Heart right ventricle (tissue), 16 donors: ENCODE measurements at regions not wholly inside any gene's neighbourhood (a gene's known extent, or its start where the extent isn't known, plus 50 kb on each side); places are given as distances from the start of the nearest gene placed in this dataset.

Source experiments
- ATAC-seq, 8 donors: fragments of 200-7000 bp; cut with Tn5 transposase; one replicate each; pipeline ENCODE4 v1.9.1; 2020; ENCODE audit warnings: mild to moderate bottlenecking in 8 of 8, moderate library complexity in 8 of 8, moderate number of reproducible peaks in 1 of 8
- DNase-seq, 2 donors: peaks; one replicate each; pipeline ENCODE4 v3.0.0-alpha.2; 2020
- H3K27ac ChIP-seq, 10 donors: fragments of 200-600 bp; sonication (generic) in 2 of 10; one replicate each; pipeline versions ENCODE4 v1.5.0 to v1.8.0; 2020 to 2022; ENCODE audit warnings: mild to moderate bottlenecking in 3 of 10
- H3K27me3 ChIP-seq, 7 donors: fragments of 200-600 bp; one replicate each; pipeline ENCODE4 v1.8.0; 2021 to 2022; ENCODE audit warnings: mild to moderate bottlenecking in 2 of 7
- H3K36me3 ChIP-seq, 9 donors: fragments of 200-600 bp; sonication (generic) in 1 of 9; one replicate each; pipeline versions ENCODE4 v1.5.0 to v1.8.0; 2020 to 2022; ENCODE audit warnings: mild to moderate bottlenecking in 2 of 9
- H3K4me1 ChIP-seq, 9 donors: fragments of 200-600 bp; sonication (generic) in 1 of 9; one replicate each; pipeline versions ENCODE4 v1.5.0 to v1.8.0; 2020 to 2022; ENCODE audit warnings: mild to moderate bottlenecking in 4 of 9
- H3K4me3 ChIP-seq, 10 donors: fragments of 200-600 bp; sonication (generic) in 2 of 10; one replicate each; pipeline versions ENCODE4 v1.5.0 to v1.8.0; 2020 to 2022; ENCODE audit warnings: mild to moderate bottlenecking in 7 of 10, moderate library complexity in 2 of 10
- H3K9me3 ChIP-seq, 11 donors: fragments of 200-600 bp in 10 of 11; sonication (generic) in 2 of 11; one replicate each; pipeline versions ENCODE4 v1.5.0 to v1.8.0; 2013 to 2022; ENCODE audit warnings: mild to moderate bottlenecking in 2 of 11, control low read depth in 1 of 11, moderate library complexity in 1 of 11
- CTCF ChIP-seq, 9 donors: fragments of 200-600 bp; sonication (generic) in 2 of 9; IDR thresholded peaks; one replicate each; pipeline versions ENCODE4 v1.5.0 to v1.8.0; 2021 to 2022; ENCODE audit warnings: antibody characterized with exemption in 9 of 9, mild to moderate bottlenecking in 5 of 9, moderate library complexity in 1 of 9
- WGBS, 2 donors: extraction: QIAGEN DNeasy Blood & Tissue Kit; methylation state at CpG; one replicate each; pipeline ENCODE4 v1.1.7; 2013; ENCODE audit warnings: inconsistent platforms in 1 of 2; 5-methylcytosine and 5-hydroxymethylcytosine counted together
- intact Hi-C, 10 donors: fragments of 100-400 bp; cut with DNase I; formaldehyde crosslinking; loops; one replicate each; pipeline versions ENCODE4 v1.11.1 to v1.14.2; 2022
- donor health status: Arrhythmogenic right ventricular cardiomyopathy.
- donor health status: ischemic (EF 13 %, LVEDD 7.1; RV severe dilation, severe dysfunction).
- donor health status: healthy with polysubstance abuse.
- donor health status: DM: no; HTN: yes; CAD: no.
- donor health status: DM: no; HTN: no; CAD: no.
- donor health status: ischemic (EF 25% LVEDD 6.9; RV normal size, moderate dysfunction).
- donor health status: ischemic (EF 25% LVEDD 5.7; RV mildly dilated, moderate dysfunction).
- donor health status: healthy.
- donor health status: DM: yes; HTN: yes; CAD: no.
- donor health status: Ischemic cardiomyopathy.
- donor health status: ischemic (EF 35%, LVEDD 5.7; RV mildly dilated, moderate dysfunction).
- donor health status: nonischemic (EF 11% LVEDD 7.7; RV severe dilation, severe dysfunction).
- donor health status: DM: yes; HTN: yes; CAD: no.
- donor health status: PGD.
- donor health status: ischemic (EF 29% LVEDD 5.4; RV normal size, mild dysfunction).
- donor health status: nonischemic (EF 23%, LVEDD 6.1; RV moderate dilation, normal function).

- Histone ChIP-seq H3K4me1 (peaks cover 0 to 24% (median 9%) of the 10 kb centered on the region in 9 donors), H3K27ac (peak overlapping the region in 1 of 10 donors; percentile 31), H3K27me3 (peaks cover 0 to 9% (median 0%) of the 10 kb centered on the region in 7 donors), H3K36me3 (no peaks in the 10 kb centered on the region), H3K9me3 (no peaks in the 10 kb centered on the region), H3K4me3 (no peak overlapping the region)
- intact Hi-C loops, result no loop called here
- 57 to 65% methylated on average over 4 of the region's 4 CpGs for WGBS, 2 donors
- ATAC-seq (peak in 4 of 8 donors; percentile 22 to 58 (median 40)), DNase-seq (no peak)
- no peak for TF ChIP-seq CTCF (IDR thresholded peaks at IDR 0.05)
These were observed 146.7 kb downstream of the HLX start for GRCh38 chr1:221025956-221026355.

- Histone ChIP-seq H3K4me1 (peaks cover 0 to 44% (median 19%) of the 10 kb centered on the region in 9 donors), H3K36me3 (no peaks in the 10 kb centered on the region), H3K4me3 (no peak overlapping the region), H3K9me3 (no peaks in the 10 kb centered on the region), H3K27ac (peak overlapping the region in 4 of 10 donors; percentile 16 to 48 (median 22)), H3K27me3 (no peaks in the 10 kb centered on the region)
- TF ChIP-seq CTCF (IDR thresholded peaks at IDR 0.05), result no peak
- ATAC-seq (peak in 5 of 8 donors; percentile 37 to 69 (median 51)), DNase-seq (no peak)
- WGBS, 2 donors, result 62 to 73% methylated on average over 5 of the region's 5 CpGs
- intact Hi-C loops, result loop anchor here in 1 of 10 donors (10.0 kb wide), 1 partner anchor 145 kb away; no protein-coding TSS in a partner anchor
These were observed 150.9 kb downstream of the HLX start for GRCh38 chr1:221029981-221030649.

- TF ChIP-seq CTCF (IDR thresholded peaks at IDR 0.05), result no peak
- H3K4me1 ChIP-seq, result peaks cover 0 to 47% (median 19%) of the 10 kb centered on the region in 9 donors
- H3K36me3 ChIP-seq, result no peaks in the 10 kb centered on the region
- intact Hi-C loops, result loop anchor here in 1 of 10 donors (10.0 kb wide), 1 partner anchor 146 kb away; no protein-coding TSS in a partner anchor
- H3K4me3 ChIP-seq, result no peak overlapping the region
- DNase-seq (no peak), ATAC-seq (no peak)
- H3K9me3 ChIP-seq, result no peaks in the 10 kb centered on the region
- no peak overlapping the region for H3K27ac ChIP-seq
- no peaks in the 10 kb centered on the region for H3K27me3 ChIP-seq
- 81 to 82% methylated on average over 3 of the region's 3 CpGs for WGBS, 2 donors
These were observed 151.7 kb downstream of the HLX start for GRCh38 chr1:221030990-221031389.

- no peak for TF ChIP-seq CTCF (IDR thresholded peaks at IDR 0.05)
- no peaks in the 10 kb centered on the region for H3K9me3 ChIP-seq
- H3K36me3 ChIP-seq, result no peaks in the 10 kb centered on the region
- no peak overlapping the region for H3K4me3 ChIP-seq
- ATAC-seq (no peak), DNase-seq (no peak)
- H3K4me1 ChIP-seq, result peaks cover 0 to 49% (median 19%) of the 10 kb centered on the region in 9 donors
- H3K27ac ChIP-seq, result peak overlapping the region in 1 of 10 donors; percentile 56
- 89 to 93% methylated on average over 3 of the region's 3 CpGs for WGBS, 2 donors
- H3K27me3 ChIP-seq, result no peaks in the 10 kb centered on the region
- intact Hi-C loops, result loop anchor here in 2 of 10 donors (2.0 to 10.0 kb wide), 2 partner anchors 147 to 151 kb away; no protein-coding TSS in a partner anchor
These were observed 152.4 kb downstream of the HLX start for GRCh38 chr1:221031458-221032203.
